Right lobe of liver (tissue), 6 donors: ENCODE measurements at regions not wholly inside any gene's neighbourhood (a gene's known extent, or its start where the extent isn't known, plus 50 kb on each side); places are given as distances from the start of the nearest gene placed in this dataset.

Experiments
- ATAC-seq, 4 donors: fragments of 200-7000 bp; cut with Tn5 transposase; one replicate each; pipeline ENCODE4 v1.9.1; 2020; ENCODE audit warnings: mild to moderate bottlenecking in 4 of 4, moderate library complexity in 4 of 4
- DNase-seq, 3 donors: peaks; one replicate each; pipeline ENCODE4 v3.0.0-alpha.2; 2020
- H3K27ac ChIP-seq, 3 donors: fragments of 200-600 bp; one replicate each; pipeline ENCODE4 v1.8.0; 2022
- H3K27me3 ChIP-seq, 2 donors: fragments of 200-600 bp; one replicate each; pipeline ENCODE4 v1.8.0; 2022
- H3K36me3 ChIP-seq, 4 donors: fragments of 200-600 bp; sonication (generic) in 1 of 4; one replicate each; pipeline versions ENCODE4 v1.5.1 to v1.8.0; 2017 to 2022; ENCODE audit warnings: control low read depth in 1 of 4
- H3K4me1 ChIP-seq, 4 donors: fragments of 200-600 bp; sonication (generic) in 1 of 4; one replicate each; pipeline versions ENCODE4 v1.5.1 to v1.8.0; 2017 to 2022; ENCODE audit warnings: control low read depth in 1 of 4
- H3K4me3 ChIP-seq, 3 donors: fragments of 200-600 bp; one replicate each; pipeline ENCODE4 v1.8.0; 2022
- H3K9me3 ChIP-seq, 4 donors: fragments of 200-600 bp; sonication (generic) in 1 of 4; one replicate each; pipeline versions ENCODE4 v1.5.1 to v1.8.0; 2017 to 2022; ENCODE audit warnings: control low read depth in 1 of 4
- POLR2A ChIP-seq: fragments of 450-650 bp; IDR thresholded peaks from one replicate; pipeline ENCODE4 v1.6.1; 2017; ENCODE audit warnings: antibody characterized with exemption, mild to moderate bottlenecking
- WGBS: methylation state at CpG from one replicate; pipeline ENCODE4 v1.1.6; 2018; ENCODE audit warnings: low coverage, low lambda C conversion rate; ENCODE audit not compliant: insufficient coverage; ENCODE audit errors: missing lambda C conversion rate; 5-methylcytosine and 5-hydroxymethylcytosine counted together
- intact Hi-C, 2 donors: fragments of 100-400 bp; cut with DNase I; formaldehyde crosslinking; loops; one replicate each; pipeline versions ENCODE4 v1.11.2 to v1.14.1; 2022
- TF ChIP-seq, protein P1 (sequence below), 4 donors: fragments of 200-600 bp in 3 of 4; fragments of 450-650 bp in 1 of 4; IDR thresholded peaks; one replicate each; pipeline versions ENCODE4 v1.5.1 to v1.8.0; 2016 to 2022; ENCODE audit warnings: antibody characterized with exemption in 4 of 4, mild to moderate bottlenecking in 2 of 4
- donor health status: DM: no; HTN: yes; CAD: no.
- donor health status: DM: no; HTN: no; CAD: no.
- donor health status: DM: no; HTN: no; CAD: no.
- donor health status: DM: no; HTN: yes; CAD: no.
- donor health status: DM: no; HTN: yes; CAD: no.

DNA sequence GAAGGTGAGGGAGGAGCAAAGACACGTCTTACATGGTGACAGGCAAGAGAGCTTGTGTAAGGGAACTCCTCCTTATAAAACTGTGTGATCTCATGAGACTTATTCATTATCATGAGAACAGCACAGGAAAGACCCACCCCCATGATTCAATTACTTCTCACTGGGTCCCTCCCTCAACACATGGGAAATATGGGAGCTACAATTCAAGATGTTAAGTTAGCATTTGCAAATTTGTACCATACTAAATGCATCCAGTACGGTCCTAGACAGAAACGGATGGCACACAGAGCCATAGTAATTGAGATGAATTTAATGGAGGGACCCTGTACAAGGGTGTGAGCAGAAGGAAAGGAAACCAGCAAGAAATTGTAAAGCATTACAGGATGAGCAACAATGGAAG, 765.8 kb upstream of the API5 start:
- H3K27ac ChIP-seq = no peak overlapping the region
- no peaks in the 10 kb centered on the region for H3K9me3 ChIP-seq
- intact Hi-C loops = no loop called here
- TF ChIP-seq, protein P1, sequence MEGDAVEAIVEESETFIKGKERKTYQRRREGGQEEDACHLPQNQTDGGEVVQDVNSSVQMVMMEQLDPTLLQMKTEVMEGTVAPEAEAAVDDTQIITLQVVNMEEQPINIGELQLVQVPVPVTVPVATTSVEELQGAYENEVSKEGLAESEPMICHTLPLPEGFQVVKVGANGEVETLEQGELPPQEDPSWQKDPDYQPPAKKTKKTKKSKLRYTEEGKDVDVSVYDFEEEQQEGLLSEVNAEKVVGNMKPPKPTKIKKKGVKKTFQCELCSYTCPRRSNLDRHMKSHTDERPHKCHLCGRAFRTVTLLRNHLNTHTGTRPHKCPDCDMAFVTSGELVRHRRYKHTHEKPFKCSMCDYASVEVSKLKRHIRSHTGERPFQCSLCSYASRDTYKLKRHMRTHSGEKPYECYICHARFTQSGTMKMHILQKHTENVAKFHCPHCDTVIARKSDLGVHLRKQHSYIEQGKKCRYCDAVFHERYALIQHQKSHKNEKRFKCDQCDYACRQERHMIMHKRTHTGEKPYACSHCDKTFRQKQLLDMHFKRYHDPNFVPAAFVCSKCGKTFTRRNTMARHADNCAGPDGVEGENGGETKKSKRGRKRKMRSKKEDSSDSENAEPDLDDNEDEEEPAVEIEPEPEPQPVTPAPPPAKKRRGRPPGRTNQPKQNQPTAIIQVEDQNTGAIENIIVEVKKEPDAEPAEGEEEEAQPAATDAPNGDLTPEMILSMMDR (IDR thresholded peaks at IDR 0.05) = no peak
- TF ChIP-seq POLR2A = no peak
- H3K4me3 ChIP-seq = no peak overlapping the region
- WGBS = 59% methylated on average over 3 of the region's 3 CpGs
- H3K4me1 ChIP-seq = no peaks in the 10 kb centered on the region
- DNase-seq (no peak), ATAC-seq (no peak)
- no peaks in the 10 kb centered on the region for H3K27me3 ChIP-seq
- H3K36me3 ChIP-seq = no peaks in the 10 kb centered on the region

DNA sequence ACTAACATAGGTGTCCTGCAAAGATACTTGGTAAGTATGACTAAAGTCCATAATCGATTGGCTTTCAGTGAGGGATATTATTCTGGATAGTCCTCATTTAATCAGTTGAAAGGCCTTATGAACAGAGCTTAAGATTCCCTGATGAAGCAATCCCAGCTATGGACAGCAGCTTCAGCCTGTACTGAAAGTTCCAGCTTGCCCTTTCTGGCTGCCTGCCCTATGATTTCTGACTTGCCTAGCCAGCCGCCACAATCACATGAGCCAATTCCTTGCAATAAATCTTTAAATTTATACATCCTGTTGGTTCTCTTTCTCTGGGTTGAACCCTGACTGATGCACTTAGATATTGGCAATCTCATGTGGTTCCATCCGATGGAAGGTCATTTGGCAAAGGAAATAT, 759.0 kb upstream of the API5 start:
- Histone ChIP-seq H3K4me1 (no peaks in the 10 kb centered on the region), H3K36me3 (no peaks in the 10 kb centered on the region), H3K27me3 (no peaks in the 10 kb centered on the region), H3K4me3 (no peak overlapping the region), H3K27ac (no peak overlapping the region), H3K9me3 (no peaks in the 10 kb centered on the region)
- WGBS = 31% methylated on average over 3 of the region's 3 CpGs
- DNase-seq (no peak), ATAC-seq (no peak)
- TF ChIP-seq POLR2A = no peak
- TF ChIP-seq, protein P1 (IDR thresholded peaks at IDR 0.05) = no peak
- intact Hi-C loops = no loop called here

DNA sequence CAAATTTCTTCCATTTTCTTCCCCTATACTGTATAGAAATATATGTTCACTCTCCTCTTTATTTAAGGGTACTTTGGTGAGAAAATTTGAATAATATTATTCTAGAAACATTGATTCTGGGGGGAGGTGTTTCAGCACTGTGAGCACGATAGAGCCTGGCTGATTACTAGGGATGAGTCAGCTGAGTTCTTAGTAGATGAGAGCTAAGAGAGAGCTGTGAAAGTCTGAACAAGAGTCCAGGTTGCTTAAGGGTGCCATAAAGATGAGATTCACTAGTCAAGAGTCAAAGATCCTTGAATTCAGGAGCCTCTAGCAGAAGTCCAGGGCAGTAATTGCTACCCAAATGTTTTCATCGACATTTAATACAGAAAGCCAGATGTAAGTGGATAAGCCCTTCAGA, 756.6 kb upstream of the API5 start:
- Histone ChIP-seq H3K4me1 (no peaks in the 10 kb centered on the region), H3K4me3 (no peak overlapping the region), H3K9me3 (no peaks in the 10 kb centered on the region), H3K27ac (no peak overlapping the region), H3K27me3 (no peaks in the 10 kb centered on the region), H3K36me3 (no peaks in the 10 kb centered on the region)
- no peak for TF ChIP-seq POLR2A
- TF ChIP-seq, protein P1 (IDR thresholded peaks at IDR 0.05) = no peak
- 37% methylated on average over 2 of the region's 2 CpGs for WGBS
- DNase-seq = no peak
- no peak for ATAC-seq
- intact Hi-C loops = no loop called here

DNA sequence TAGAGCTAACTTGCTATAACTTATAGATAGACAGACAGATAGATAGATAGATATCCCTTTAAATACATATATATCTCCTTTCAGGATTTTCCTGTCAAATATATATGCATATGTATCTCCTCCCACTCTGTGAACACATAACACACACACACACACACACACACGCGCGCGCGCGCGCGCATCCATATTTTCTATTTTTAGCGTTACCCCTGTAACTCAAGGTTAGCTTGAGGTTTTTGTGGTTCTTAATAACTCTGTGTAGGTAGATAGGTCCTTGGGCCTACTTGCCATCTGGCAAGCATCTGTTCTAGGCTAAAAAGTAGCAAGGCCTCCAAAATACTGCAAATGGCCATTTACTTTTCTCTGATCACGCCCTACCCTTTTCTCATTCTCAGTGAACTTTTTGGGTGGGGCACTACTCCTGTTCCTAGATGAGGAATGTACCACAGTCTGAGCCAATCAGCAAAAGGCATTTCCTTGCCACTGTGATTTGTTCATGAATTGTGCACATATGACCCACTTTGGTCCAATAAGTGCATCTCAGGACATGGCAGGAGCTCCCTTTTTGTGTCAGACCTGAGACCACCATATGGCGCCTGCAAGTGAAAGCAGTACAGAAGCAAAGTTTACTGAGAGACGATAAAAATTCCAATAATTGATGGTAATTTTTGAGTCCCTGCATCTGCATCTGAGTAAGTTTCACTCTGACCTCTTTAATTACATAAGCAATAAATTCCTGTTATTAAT, 740.5 kb upstream of the API5 start:
- no peaks in the 10 kb centered on the region for H3K36me3 ChIP-seq
- ATAC-seq = no peak
- intact Hi-C loops = no loop called here
- no peaks in the 10 kb centered on the region for H3K9me3 ChIP-seq
- TF ChIP-seq, protein P1 (IDR thresholded peaks at IDR 0.05) = no peak
- no peak for TF ChIP-seq POLR2A
- 85% methylated on average over 12 of the region's 12 CpGs for WGBS
- H3K4me3 ChIP-seq = no peak overlapping the region
- no peak for DNase-seq
- H3K4me1 ChIP-seq = no peaks in the 10 kb centered on the region
- no peak overlapping the region for H3K27ac ChIP-seq
- no peaks in the 10 kb centered on the region for H3K27me3 ChIP-seq
